ENCODE measurements at regions not wholly inside any gene's neighbourhood (a gene's known extent, or its start where the extent isn't known, plus 50 kb on each side); places are given as distances from the start of the nearest gene placed in this dataset.

DNA sequence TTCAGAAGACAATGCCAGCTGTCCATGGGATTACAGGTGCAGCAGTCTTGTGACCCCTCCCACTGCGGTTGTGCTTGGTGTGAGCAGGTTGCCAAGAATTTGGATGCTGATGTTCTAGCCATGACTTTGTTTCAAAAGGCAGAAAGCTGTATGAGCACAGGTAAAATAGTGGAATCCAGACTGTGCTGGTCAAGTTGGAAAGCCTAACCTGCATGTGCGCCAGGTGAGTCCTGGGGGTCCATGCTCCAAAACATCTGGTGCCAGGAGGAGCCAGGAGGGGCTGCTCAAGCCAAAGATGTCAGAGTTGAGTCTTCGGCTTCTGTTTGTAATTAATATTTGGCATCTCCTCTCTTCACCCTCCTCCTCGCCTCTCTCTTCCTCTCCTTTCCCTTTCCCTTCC, 330.1 kb downstream of the MYCN start:
- TF ChIP-seq, protein P1, sequence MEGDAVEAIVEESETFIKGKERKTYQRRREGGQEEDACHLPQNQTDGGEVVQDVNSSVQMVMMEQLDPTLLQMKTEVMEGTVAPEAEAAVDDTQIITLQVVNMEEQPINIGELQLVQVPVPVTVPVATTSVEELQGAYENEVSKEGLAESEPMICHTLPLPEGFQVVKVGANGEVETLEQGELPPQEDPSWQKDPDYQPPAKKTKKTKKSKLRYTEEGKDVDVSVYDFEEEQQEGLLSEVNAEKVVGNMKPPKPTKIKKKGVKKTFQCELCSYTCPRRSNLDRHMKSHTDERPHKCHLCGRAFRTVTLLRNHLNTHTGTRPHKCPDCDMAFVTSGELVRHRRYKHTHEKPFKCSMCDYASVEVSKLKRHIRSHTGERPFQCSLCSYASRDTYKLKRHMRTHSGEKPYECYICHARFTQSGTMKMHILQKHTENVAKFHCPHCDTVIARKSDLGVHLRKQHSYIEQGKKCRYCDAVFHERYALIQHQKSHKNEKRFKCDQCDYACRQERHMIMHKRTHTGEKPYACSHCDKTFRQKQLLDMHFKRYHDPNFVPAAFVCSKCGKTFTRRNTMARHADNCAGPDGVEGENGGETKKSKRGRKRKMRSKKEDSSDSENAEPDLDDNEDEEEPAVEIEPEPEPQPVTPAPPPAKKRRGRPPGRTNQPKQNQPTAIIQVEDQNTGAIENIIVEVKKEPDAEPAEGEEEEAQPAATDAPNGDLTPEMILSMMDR (conservative IDR thresholded peaks at IDR 0.05), result no peak
- no peak overlapping the region for H3K27ac ChIP-seq (ENCODE audit: insufficient read length, low read depth, low read length)
- H3K36me3 Mint-ChIP-seq (ENCODE audit: insufficient read depth in 1 of 3, low read depth in 3 of 3), result no peaks in the 10 kb centered on the region
- H4K91ac ChIP-seq (ENCODE audit: insufficient read length, low read depth, low read length), result no peak overlapping the region
- H3K18ac ChIP-seq (ENCODE audit: insufficient read length, low read depth, low read length), result no peak overlapping the region
- no peak overlapping the region for H2BK15ac ChIP-seq (ENCODE audit: low read depth, low read length)
- H3K23ac ChIP-seq (ENCODE audit: insufficient read length, low read depth, low read length), result no peak overlapping the region
- H3K27me3 Mint-ChIP-seq (ENCODE audit: low read depth), result no peaks in the 10 kb centered on the region
- H2AK5ac ChIP-seq (ENCODE audit: insufficient read length, low read length), result no peak overlapping the region
- no CpG with 5 or more reads among the region's 4 CpGs for WGBS (ENCODE audit: extremely low coverage, insufficient read length, low lambda C conversion rate)
- no peaks in the 10 kb centered on the region for H4K20me1 ChIP-seq (ENCODE audit: control insufficient read depth, insufficient read depth, insufficient read length)
- H3K4me2 ChIP-seq (ENCODE audit: insufficient read depth, insufficient read length, low read length), result no peak overlapping the region
- H4K5ac ChIP-seq (ENCODE audit: insufficient read length, low read depth, low read length), result no peak overlapping the region
- no peaks in the 10 kb centered on the region for H3K9me3 ChIP-seq (ENCODE audit: control insufficient read depth, low read depth, low read length)
- H2BK5ac ChIP-seq (ENCODE audit: insufficient read length, low read length), result no peak overlapping the region
- no peaks in the 10 kb centered on the region for H3K27me3 ChIP-seq (ENCODE audit: insufficient read depth, low read length)
- no peaks in the 10 kb centered on the region for H3K9me3 Mint-ChIP-seq
- H3K79me2 ChIP-seq (ENCODE audit: insufficient read depth, low read length), result no peaks in the 10 kb centered on the region
- no peak overlapping the region for H2BK120ac ChIP-seq (ENCODE audit: low read depth, low read length, poor library complexity, severe bottlenecking)
- H2BK20ac ChIP-seq (ENCODE audit: low read depth, low read length, poor library complexity, severe bottlenecking), result no peak overlapping the region
- no peaks in the 10 kb centered on the region for H3K23me2 ChIP-seq (ENCODE audit: insufficient read length, low read depth, low read length, poor library complexity, severe bottlenecking)
- H4K8ac ChIP-seq (replicated peaks; ENCODE audit: insufficient read length, low read depth, low read length), result no peak overlapping the region
- H3K79me1 ChIP-seq (ENCODE audit: insufficient read depth, low read depth, low read length, poor library complexity, severe bottlenecking), result no peaks in the 10 kb centered on the region
- H3K4me1 ChIP-seq (ENCODE audit: insufficient read depth, low read length), result no peaks in the 10 kb centered on the region
- H3K4me3 Mint-ChIP-seq, result no peak overlapping the region
- H3K4ac ChIP-seq (ENCODE audit: low read depth, low read length), result no peak overlapping the region
- no peak overlapping the region for H3T11ph ChIP-seq (ENCODE audit: low read length)
- no peak for DNase-seq
- H2BK12ac ChIP-seq (ENCODE audit: insufficient read length, low read depth, low read length), result no peak overlapping the region
- H3K14ac ChIP-seq (ENCODE audit: insufficient read depth, low read length), result no peak overlapping the region
- peaks cover 5 to 7% of the 10 kb centered on the region in 2 experiments; a peak in 3 of 4 replicates for H3K4me1 Mint-ChIP-seq
- H2AFZ ChIP-seq (ENCODE audit: low read length), result no peak overlapping the region
- no peak overlapping the region for H3K9ac ChIP-seq (ENCODE audit: extremely low read depth, insufficient read length, low read length)
- no peak overlapping the region for H3K56ac ChIP-seq (ENCODE audit: insufficient read length, low read depth, low read length)
- H3K27ac Mint-ChIP-seq, result peak overlapping the region in 1 of 3 experiments; percentile 14; a peak in 1 of 7 replicates

Measured in H9 (cell line).